Right lobe of liver (tissue), 4 donors: ENCODE measurements at regions not wholly inside any gene's neighbourhood (a gene's known extent, or its start where the extent isn't known, plus 50 kb on each side); places are given as distances from the start of the nearest gene placed in this dataset.

Experiments
- POLR2A ChIP-seq: fragments of 450-650 bp; IDR thresholded peaks from one replicate; pipeline ENCODE4 v1.6.1; 2017; ENCODE audit warnings: antibody characterized with exemption, mild to moderate bottlenecking
- TF ChIP-seq, protein P1 (sequence below), 4 donors: fragments of 200-600 bp in 3 of 4; fragments of 450-650 bp in 1 of 4; IDR thresholded peaks; one replicate each; pipeline versions ENCODE4 v1.5.1 to v1.8.0; 2016 to 2022; ENCODE audit warnings: antibody characterized with exemption in 4 of 4, mild to moderate bottlenecking in 2 of 4
- donor health status: DM: no; HTN: no; CAD: no.
- donor health status: DM: no; HTN: no; CAD: no.
- donor health status: DM: no; HTN: yes; CAD: no.

DNA sequence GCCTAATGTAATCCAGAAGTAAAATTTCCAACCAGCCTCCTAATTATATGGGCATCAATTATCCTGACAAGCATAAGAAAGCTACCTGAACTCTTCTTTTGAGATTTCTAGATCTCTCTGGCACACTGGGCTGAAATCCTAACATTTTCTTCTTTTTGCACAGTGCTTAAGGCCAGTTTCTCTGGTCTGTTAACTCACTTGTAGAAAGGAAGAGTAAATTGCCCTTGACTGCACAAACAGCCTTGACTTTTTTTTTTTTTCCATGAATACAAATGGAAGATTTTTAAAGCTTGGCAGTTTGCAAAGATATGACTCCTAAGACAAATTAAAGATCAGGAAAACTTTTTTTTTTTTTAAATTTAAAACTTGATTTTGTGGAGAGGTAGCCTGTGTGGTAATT lies 291.2 kb upstream of the MON1B start:
- TF ChIP-seq, protein P1, sequence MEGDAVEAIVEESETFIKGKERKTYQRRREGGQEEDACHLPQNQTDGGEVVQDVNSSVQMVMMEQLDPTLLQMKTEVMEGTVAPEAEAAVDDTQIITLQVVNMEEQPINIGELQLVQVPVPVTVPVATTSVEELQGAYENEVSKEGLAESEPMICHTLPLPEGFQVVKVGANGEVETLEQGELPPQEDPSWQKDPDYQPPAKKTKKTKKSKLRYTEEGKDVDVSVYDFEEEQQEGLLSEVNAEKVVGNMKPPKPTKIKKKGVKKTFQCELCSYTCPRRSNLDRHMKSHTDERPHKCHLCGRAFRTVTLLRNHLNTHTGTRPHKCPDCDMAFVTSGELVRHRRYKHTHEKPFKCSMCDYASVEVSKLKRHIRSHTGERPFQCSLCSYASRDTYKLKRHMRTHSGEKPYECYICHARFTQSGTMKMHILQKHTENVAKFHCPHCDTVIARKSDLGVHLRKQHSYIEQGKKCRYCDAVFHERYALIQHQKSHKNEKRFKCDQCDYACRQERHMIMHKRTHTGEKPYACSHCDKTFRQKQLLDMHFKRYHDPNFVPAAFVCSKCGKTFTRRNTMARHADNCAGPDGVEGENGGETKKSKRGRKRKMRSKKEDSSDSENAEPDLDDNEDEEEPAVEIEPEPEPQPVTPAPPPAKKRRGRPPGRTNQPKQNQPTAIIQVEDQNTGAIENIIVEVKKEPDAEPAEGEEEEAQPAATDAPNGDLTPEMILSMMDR (IDR thresholded peaks at IDR 0.05), result no peak
- TF ChIP-seq POLR2A, result no peak
